IMR-90 (cell line): ENCODE measurements at regions not wholly inside any gene's neighbourhood (a gene's known extent, or its start where the extent isn't known, plus 50 kb on each side); places are given as distances from the start of the nearest gene placed in this dataset.

ENCODE experiments used
- ATAC-seq: fragments of 200-7000 bp; cut with Tn5 transposase; 2 replicates; pipeline ENCODE4 v1.9.1; 2020; ENCODE audit warnings: low read depth, mild to moderate bottlenecking, moderate library complexity
- BruUV-seq: library from RNA; stranded (reverse); fragments of 400-500 nt; replicated peaks from 2 replicates; lab custom pipeline; 2021; lab: Mats Ljungman, UMichigan
- CTCF ChIA-PET: fragments of 300-600 bp; formaldehyde crosslinking; extraction: SDS; loops from one replicate; lab custom pipeline; 2021; ENCODE audit warnings: antibody characterized with exemption; lab: Yijun Ruan, JAX
- POLR2A ChIA-PET: fragments of 300-600 bp; sonication (Branson Sonifier 250); formaldehyde crosslinking; loops from one replicate; lab custom pipeline; 2022; ENCODE audit warnings: antibody characterized with exemption; ENCODE audit not compliant: unreplicated experiment; lab: Charles Lee
- DNase-seq: peaks from one replicate; pipeline ENCODE4 v3.0.0; 2013
- H2AFZ ChIP-seq: replicated peaks from 2 replicates; pipeline ENCODE3; 2013; ENCODE audit warnings: low read length, mild to moderate bottlenecking; ENCODE audit not compliant: poor library complexity
- H2AK5ac ChIP-seq: 2 replicates; pipeline ENCODE4 v1.6.1; 2013; ENCODE audit warnings: low read depth, low read length, inconsistent platforms
- H2AK9ac ChIP-seq: replicated peaks from 2 replicates; pipeline ENCODE3; 2013; ENCODE audit warnings: mild to moderate bottlenecking, low read depth, low read length, moderate library complexity; ENCODE audit not compliant: poor library complexity
- H2BK120ac ChIP-seq: 2 replicates; pipeline ENCODE4 v1.6.1; 2013; ENCODE audit warnings: low read depth, low read length, inconsistent platforms
- H2BK15ac ChIP-seq: 3 replicates; pipeline ENCODE4 v1.6.1; 2013; ENCODE audit warnings: low read depth, low read length, inconsistent platforms
- H2BK20ac ChIP-seq: 2 replicates; pipeline ENCODE4 v1.6.1; 2013; ENCODE audit warnings: low read depth, mild to moderate bottlenecking, inconsistent platforms, low read length, moderate library complexity
- H2BK5ac ChIP-seq: 2 replicates; pipeline ENCODE4 v1.6.1; 2013; ENCODE audit warnings: mild to moderate bottlenecking, low read depth, low read length, inconsistent platforms; ENCODE audit not compliant: poor library complexity, severe bottlenecking
- H3K14ac ChIP-seq: replicated peaks from 2 replicates; pipeline ENCODE4 v1.6.1; 2013; ENCODE audit warnings: low read depth, low read length, inconsistent platforms
- H3K18ac ChIP-seq: 2 replicates; pipeline ENCODE4 v1.6.1; 2013; ENCODE audit warnings: low read depth, low read length, control low read depth
- H3K23ac ChIP-seq: 2 replicates; pipeline ENCODE4 v1.6.1; 2013; ENCODE audit warnings: low read depth, low read length, inconsistent platforms
- H3K27ac ChIP-seq: 2 replicates; pipeline ENCODE4 v1.5.1; 2013; ENCODE audit warnings: mild to moderate bottlenecking, control low read depth, low read length; ENCODE audit not compliant: insufficient read depth
- H3K27me3 ChIP-seq: 2 replicates; pipeline ENCODE4 v1.6.1; 2013; ENCODE audit warnings: low read length; ENCODE audit not compliant: control insufficient read depth, insufficient read depth
- H3K36me3 ChIP-seq: 2 replicates; pipeline ENCODE4 v1.6.1; 2013; ENCODE audit warnings: low read length, mixed read lengths; ENCODE audit not compliant: control insufficient read depth, insufficient read depth
- H3K4ac ChIP-seq: 2 replicates; pipeline ENCODE4 v1.6.1; 2013; ENCODE audit warnings: low read depth, low read length, inconsistent platforms
- H3K4me1 ChIP-seq: 2 replicates; pipeline ENCODE4 v1.6.1; 2013; ENCODE audit warnings: low read length, mixed read lengths; ENCODE audit not compliant: control insufficient read depth, insufficient read depth
- H3K4me2 ChIP-seq: 2 replicates; pipeline ENCODE4 v1.6.1; 2013; ENCODE audit warnings: low read depth, mild to moderate bottlenecking, control low read depth, low read length, moderate library complexity
- H3K4me3 ChIP-seq: 2 replicates; pipeline ENCODE4 v1.5.1; 2013; ENCODE audit warnings: low read depth, mild to moderate bottlenecking, control low read depth, low read length, moderate library complexity; ENCODE audit not compliant: insufficient read depth
- H3K56ac ChIP-seq: 2 replicates; pipeline ENCODE4 v1.6.1; 2013; ENCODE audit warnings: low read length, inconsistent platforms; ENCODE audit not compliant: insufficient read depth; ENCODE audit errors: extremely low read depth
- H3K79me1 ChIP-seq, 2 experiments: 2 replicates each; pipeline ENCODE4 v1.6.1; 2013; ENCODE audit warnings: low read length in 2 of 2, inconsistent platforms in 1 of 2, low read depth in 1 of 2
- H3K9ac ChIP-seq: 2 replicates; pipeline ENCODE4 v1.6.1; 2013; ENCODE audit warnings: low read depth, low read length, control low read depth
- H3K9me1 ChIP-seq: 2 replicates; pipeline ENCODE4 v1.6.1; 2013; ENCODE audit warnings: low read length, inconsistent platforms; ENCODE audit not compliant: insufficient read depth
- H3K9me3 ChIP-seq: 2 replicates; pipeline ENCODE4 v1.6.1; 2013; ENCODE audit warnings: low read length; ENCODE audit not compliant: control insufficient read depth, insufficient read depth
- H4K20me1 ChIP-seq: 2 replicates; pipeline ENCODE4 v1.6.1; 2013; ENCODE audit warnings: low read length, inconsistent platforms; ENCODE audit not compliant: insufficient read depth
- H4K5ac ChIP-seq: 2 replicates; pipeline ENCODE4 v1.6.1; 2013; ENCODE audit warnings: mild to moderate bottlenecking, low read depth, low read length, control low read depth
- H4K8ac ChIP-seq, 2 experiments: 2 replicates each; pipeline ENCODE4 v1.6.1; 2013; ENCODE audit warnings: low read depth in 2 of 2, low read length in 2 of 2, control low read depth in 1 of 2, inconsistent platforms in 1 of 2
- H4K91ac ChIP-seq: 2 replicates; pipeline ENCODE4 v1.6.1; 2013; ENCODE audit warnings: low read depth, low read length, inconsistent platforms; ENCODE audit not compliant: insufficient read depth
- BHLHE40 ChIP-seq: fragments of 150-350 bp; IDR thresholded peaks from 2 replicates; pipeline ENCODE4 v1.6.1; 2016; ENCODE audit warnings: mild to moderate bottlenecking, low read depth, low read length
- CEBPB ChIP-seq: IDR thresholded peaks from 2 replicates; pipeline ENCODE4 v1.6.1; 2012; ENCODE audit warnings: low read depth, low read length, improper control_type of control experiment
- CHD1 ChIP-seq: IDR thresholded peaks from 2 replicates; pipeline ENCODE4 v1.6.1; 2012; ENCODE audit warnings: low read depth, low read length, improper control_type of control experiment
- CTCF ChIP-seq: conservative IDR thresholded peaks from 2 replicates; pipeline ENCODE4 v1.5.1; 2012; ENCODE audit warnings: mild to moderate bottlenecking, low read depth, low read length, improper control_type of control experiment
- ELK1 ChIP-seq: fragments of 150-350 bp; IDR thresholded peaks from 2 replicates; pipeline ENCODE4 v1.6.1; 2016; ENCODE audit warnings: low read depth, mild to moderate bottlenecking, low read length, moderate library complexity, borderline replicate concordance
- FOS ChIP-seq: fragments of 150-350 bp; IDR thresholded peaks from 2 replicates; pipeline ENCODE4 v1.6.1; 2016; ENCODE audit warnings: low read depth, low read length
- MAFK ChIP-seq: IDR thresholded peaks from 2 replicates; pipeline ENCODE4 v1.6.1; 2012; ENCODE audit warnings: low read depth, low read length, improper control_type of control experiment
- MAZ ChIP-seq: IDR thresholded peaks from 2 replicates; pipeline ENCODE4 v1.6.1; 2012; ENCODE audit warnings: low read depth, mild to moderate bottlenecking, low read length, improper control_type of control experiment, moderate library complexity, borderline replicate concordance
- MXI1 ChIP-seq: IDR thresholded peaks from 2 replicates; pipeline ENCODE4 v1.6.1; 2012; ENCODE audit warnings: low read depth, mild to moderate bottlenecking, low read length, moderate library complexity, borderline replicate concordance
- NFE2L2 ChIP-seq: fragments of 150-350 bp; IDR thresholded peaks from 2 replicates; pipeline ENCODE4 v1.6.1; 2016; ENCODE audit warnings: low read depth, mild to moderate bottlenecking, low read length
- POLR2A ChIP-seq: IDR thresholded peaks from 2 replicates; pipeline ENCODE4 v1.6.1; 2012; ENCODE audit warnings: mild to moderate bottlenecking, low read depth, low read length
- RAD21 ChIP-seq: IDR thresholded peaks from 2 replicates; pipeline ENCODE4 v1.6.1; 2012; ENCODE audit warnings: low read length, improper control_type of control experiment
- RCOR1 ChIP-seq: IDR thresholded peaks from 2 replicates; pipeline ENCODE4 v1.6.1; 2012; ENCODE audit warnings: mild to moderate bottlenecking, low read length, improper control_type of control experiment; ENCODE audit not compliant: insufficient replicate concordance
- RFX5 ChIP-seq: IDR thresholded peaks from 2 replicates; pipeline ENCODE4 v1.8.0; 2012; ENCODE audit warnings: low read depth, mild to moderate bottlenecking, low read length, moderate library complexity
- SMC3 ChIP-seq: fragments of 150-350 bp; IDR thresholded peaks from 2 replicates; pipeline ENCODE4 v1.6.1; 2016; ENCODE audit warnings: low read depth, mild to moderate bottlenecking, antibody characterized with exemption, low read length, moderate library complexity
- USF2 ChIP-seq: fragments of 150-350 bp; IDR thresholded peaks from 2 replicates; pipeline ENCODE4 v1.6.1; 2017; ENCODE audit warnings: mild to moderate bottlenecking, antibody characterized with exemption, low read length, low read depth
- WGBS, 2 experiments: methylation state at CpG; one replicate each; pipeline versions ENCODE4 v1.1.5 to v1.1.7; 2013; ENCODE audit warnings: missing lambda C conversion rate in 2 of 2; ENCODE audit not compliant: insufficient read length in 1 of 2; ENCODE audit errors: extremely low coverage in 2 of 2; 5-methylcytosine and 5-hydroxymethylcytosine counted together
- dilution Hi-C: fragments of 300-500 bp; cut with HindIII; formaldehyde crosslinking; loops from one replicate; pipeline ENCODE4 v1.14.3; 2018; ENCODE audit warnings: low sequenced_read_pairs; ENCODE audit not compliant: unreplicated experiment
- in situ Hi-C: fragments of 300-500 bp; cut with MboI; formaldehyde crosslinking; loops from 3 replicates; pipeline ENCODE4 v1.14.3; 2019; ENCODE audit warnings: low sequenced_read_pairs, inconsistent platforms, mixed read lengths
- intact Hi-C: fragments of 100-400 bp; cut with micrococcal nuclease; formaldehyde crosslinking; loops from 2 replicates; pipeline ENCODE4 v1.10.0; 2022

- Histone ChIP-seq H3K9me1 (no peaks in the 10 kb centered on the region), H3K4ac (no peak overlapping the region), H3K23ac (no peak overlapping the region), H3K79me1 (no peaks in the 10 kb centered on the region), H3K9me3 (no peaks in the 10 kb centered on the region), H2AK9ac (no peak overlapping the region), H3K27ac (no peak overlapping the region), H2BK20ac (no peak overlapping the region), H2BK15ac (no peak overlapping the region), H2AFZ (no peak overlapping the region), H3K27me3 (no peaks in the 10 kb centered on the region), H4K20me1 (no peaks in the 10 kb centered on the region), H3K18ac (no peak overlapping the region), H3K4me3 (no peak overlapping the region), H2BK5ac (no peak overlapping the region), H4K91ac (no peak overlapping the region), H2AK5ac (no peak overlapping the region), H2BK120ac (no peak overlapping the region), H3K4me2 (no peak overlapping the region), H3K36me3 (no peaks in the 10 kb centered on the region), H3K4me1 (no peaks in the 10 kb centered on the region), H3K56ac (no peak overlapping the region), H3K9ac (no peak overlapping the region), H4K8ac (no peak overlapping the region), H4K5ac (no peak overlapping the region), H3K14ac (no peak overlapping the region)
- no TSS peak for BruUV-seq
- no peak for TF ChIP-seq RCOR1
- TF ChIP-seq MXI1 = no peak
- no peak for TF ChIP-seq BHLHE40
- no peak for TF ChIP-seq SMC3
- TF ChIP-seq USF2 = no peak
- no peak for TF ChIP-seq CTCF
- no peak for TF ChIP-seq NFE2L2
- TF ChIP-seq POLR2A = no peak
- TF ChIP-seq CHD1 = no peak
- TF ChIP-seq MAZ = no peak
- no peak for TF ChIP-seq RAD21
- TF ChIP-seq RFX5 = no peak
- no peak for TF ChIP-seq MAFK
- no peak for TF ChIP-seq FOS
- no peak for TF ChIP-seq CEBPB
- TF ChIP-seq ELK1 = no peak
- CTCF ChIA-PET = no interaction called here
- DNase-seq = no peak
- no CpG with 5 or more reads among the region's 3 CpGs for WGBS, 2 experiments
- dilution Hi-C loops = no loop called here
- POLR2A ChIA-PET = no interaction called here
- no peak for ATAC-seq
- in situ Hi-C loops = no loop called here
- intact Hi-C loops = no loop called here
Observed at GRCh38 chr1:101683561-101683960, 313.2 kb downstream of the OLFM3 start.
